ENCODE measurements at regions not wholly inside any gene's neighbourhood (a gene's known extent, or its start where the extent isn't known, plus 50 kb on each side); places are given as distances from the start of the nearest gene placed in this dataset.

- Histone ChIP-seq H3K4me1 (no peaks in the 10 kb centered on the region), H3K27me3 (no peaks in the 10 kb centered on the region), H3K36me3 (no peaks in the 10 kb centered on the region), H3K9me3 (no peaks in the 10 kb centered on the region), H3K4me3 (no peak overlapping the region), H3K27ac (no peak overlapping the region)
- TF ChIP-seq, protein P1, sequence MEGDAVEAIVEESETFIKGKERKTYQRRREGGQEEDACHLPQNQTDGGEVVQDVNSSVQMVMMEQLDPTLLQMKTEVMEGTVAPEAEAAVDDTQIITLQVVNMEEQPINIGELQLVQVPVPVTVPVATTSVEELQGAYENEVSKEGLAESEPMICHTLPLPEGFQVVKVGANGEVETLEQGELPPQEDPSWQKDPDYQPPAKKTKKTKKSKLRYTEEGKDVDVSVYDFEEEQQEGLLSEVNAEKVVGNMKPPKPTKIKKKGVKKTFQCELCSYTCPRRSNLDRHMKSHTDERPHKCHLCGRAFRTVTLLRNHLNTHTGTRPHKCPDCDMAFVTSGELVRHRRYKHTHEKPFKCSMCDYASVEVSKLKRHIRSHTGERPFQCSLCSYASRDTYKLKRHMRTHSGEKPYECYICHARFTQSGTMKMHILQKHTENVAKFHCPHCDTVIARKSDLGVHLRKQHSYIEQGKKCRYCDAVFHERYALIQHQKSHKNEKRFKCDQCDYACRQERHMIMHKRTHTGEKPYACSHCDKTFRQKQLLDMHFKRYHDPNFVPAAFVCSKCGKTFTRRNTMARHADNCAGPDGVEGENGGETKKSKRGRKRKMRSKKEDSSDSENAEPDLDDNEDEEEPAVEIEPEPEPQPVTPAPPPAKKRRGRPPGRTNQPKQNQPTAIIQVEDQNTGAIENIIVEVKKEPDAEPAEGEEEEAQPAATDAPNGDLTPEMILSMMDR (IDR thresholded peaks at IDR 0.05) = no peak
- DNase-seq (no peak), ATAC-seq (no peak)
- intact Hi-C loops (cut with DNase I) = no loop called here
Measured at GRCh38 chr9:119509291-119509905, 140.2 kb upstream of the BRINP1 start.

- DNase-seq (no peak), ATAC-seq (no peak)
- H3K36me3 ChIP-seq = no peaks in the 10 kb centered on the region
- H3K4me1 ChIP-seq = no peaks in the 10 kb centered on the region
- TF ChIP-seq, protein P1 (IDR thresholded peaks at IDR 0.05) = no peak
- no peaks in the 10 kb centered on the region for H3K27me3 ChIP-seq
- no peaks in the 10 kb centered on the region for H3K9me3 ChIP-seq
- intact Hi-C loops (cut with DNase I) = no loop called here
- H3K27ac ChIP-seq = no peak overlapping the region
- H3K4me3 ChIP-seq = no peak overlapping the region
Measured at GRCh38 chr9:119501374-119501773, 132.1 kb upstream of the BRINP1 start.

- Histone ChIP-seq H3K9me3 (no peaks in the 10 kb centered on the region), H3K27me3 (no peaks in the 10 kb centered on the region), H3K36me3 (no peaks in the 10 kb centered on the region), H3K4me3 (no peak overlapping the region), H3K27ac (no peak overlapping the region), H3K4me1 (no peaks in the 10 kb centered on the region)
- ATAC-seq (no peak), DNase-seq (no peak)
- TF ChIP-seq, protein P1 (IDR thresholded peaks at IDR 0.05) = no peak
- intact Hi-C loops (cut with DNase I) = no loop called here
Measured at GRCh38 chr9:119500072-119500771, 131.0 kb upstream of the BRINP1 start.

DNA sequence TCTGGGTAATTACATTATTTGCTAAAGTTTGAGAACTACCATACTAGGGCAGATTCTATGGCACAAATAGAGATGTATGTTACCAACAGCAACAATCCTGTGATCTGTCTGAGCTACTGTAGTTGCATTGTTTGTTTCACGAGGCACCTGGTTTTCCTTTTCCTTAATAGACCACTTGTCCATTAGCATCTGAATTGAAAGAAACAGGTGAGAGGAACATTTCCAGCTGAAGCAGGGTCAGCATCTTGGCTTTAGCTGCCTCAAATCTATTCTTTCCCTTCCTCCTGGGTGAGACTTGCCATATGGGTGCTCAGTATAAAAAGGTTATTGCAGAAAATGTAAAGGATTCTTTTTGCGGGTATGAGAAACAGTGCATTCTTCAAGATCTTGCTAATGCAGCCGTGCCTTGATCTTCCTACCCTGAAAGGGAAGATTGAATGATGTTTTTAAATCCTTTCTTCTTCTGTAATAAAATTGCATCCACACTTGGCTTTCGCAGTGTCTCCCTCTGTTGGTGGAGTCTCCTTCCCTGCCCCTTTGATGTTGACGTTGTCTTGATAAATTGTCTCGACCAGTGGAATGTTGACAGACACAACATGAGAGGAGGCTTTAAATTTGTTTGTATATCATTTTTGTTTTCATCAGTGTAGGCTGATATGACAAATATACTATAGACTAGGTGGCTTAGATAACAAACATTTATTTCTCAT is 118.0 kb upstream of the BRINP1 start:
- H3K4me3 ChIP-seq = no peak overlapping the region
- TF ChIP-seq, protein P1 (IDR thresholded peaks at IDR 0.05) = no peak
- DNase-seq (no peak), ATAC-seq (no peak)
- no peak overlapping the region for H3K27ac ChIP-seq
- H3K36me3 ChIP-seq = no peaks in the 10 kb centered on the region
- intact Hi-C loops (cut with DNase I) = no loop called here
- H3K9me3 ChIP-seq = no peaks in the 10 kb centered on the region
- no peaks in the 10 kb centered on the region for H3K4me1 ChIP-seq
- no peaks in the 10 kb centered on the region for H3K27me3 ChIP-seq

DNA sequence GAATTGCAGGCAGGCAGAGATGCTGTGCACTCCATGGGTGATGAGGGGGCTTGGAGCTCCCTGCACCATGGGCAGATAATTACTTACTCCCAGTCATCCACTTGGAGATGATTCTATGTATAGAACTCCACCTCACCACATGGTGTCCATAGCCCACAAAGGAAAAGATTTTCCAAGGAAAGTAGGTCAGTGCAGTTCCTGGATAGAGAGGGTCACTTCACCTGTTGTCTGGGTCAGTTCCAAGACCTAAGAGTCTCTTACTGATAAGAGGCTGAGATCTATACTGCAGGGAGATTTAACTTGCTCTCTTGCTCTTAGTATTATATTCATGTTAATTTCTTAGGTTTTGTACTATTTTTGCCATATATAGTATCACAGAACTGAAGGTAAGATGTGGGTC is 113.9 kb upstream of the BRINP1 start:
- Histone ChIP-seq H3K9me3 (no peaks in the 10 kb centered on the region), H3K27me3 (no peaks in the 10 kb centered on the region), H3K36me3 (no peaks in the 10 kb centered on the region), H3K27ac (no peak overlapping the region), H3K4me3 (no peak overlapping the region), H3K4me1 (no peaks in the 10 kb centered on the region)
- intact Hi-C loops (cut with DNase I) = no loop called here
- TF ChIP-seq, protein P1 (IDR thresholded peaks at IDR 0.05) = no peak
- no peak for DNase-seq
- peak; percentile 52 for ATAC-seq
